ENCODE measurements at regions not wholly inside any gene's neighbourhood (a gene's known extent, or its start where the extent isn't known, plus 50 kb on each side); places are given as distances from the start of the nearest gene placed in this dataset.

DNA sequence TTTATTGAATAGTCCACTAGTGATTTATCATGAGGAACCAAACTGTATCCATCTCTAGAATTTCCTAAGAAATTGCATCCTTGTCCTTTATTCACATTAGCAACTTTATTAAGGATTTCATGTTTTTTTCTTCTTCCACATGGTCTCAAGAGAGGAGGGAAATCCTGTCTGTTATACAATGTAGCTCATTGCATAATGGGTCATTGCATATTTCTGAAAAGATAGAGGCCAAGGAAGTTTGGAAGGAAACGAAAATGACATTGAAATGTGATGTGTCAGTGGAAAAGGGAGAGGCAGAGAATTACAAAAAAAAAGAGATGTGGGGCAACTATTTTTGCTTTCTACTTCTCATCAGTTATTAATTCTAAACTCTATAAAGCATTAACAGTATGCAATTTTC is 353.1 kb downstream of the METTL15 start:
- no peak for TF ChIP-seq ZFX (IDR thresholded peaks at IDR 0.05)
- no peak for TF ChIP-seq RAD21 (IDR thresholded peaks at IDR 0.05; ENCODE audit: low read depth)
- no peak for TF ChIP-seq SIN3A (IDR thresholded peaks at IDR 0.05; ENCODE audit: low read depth)
- TF ChIP-seq POLR2A (IDR thresholded peaks at IDR 0.05; ENCODE audit: borderline replicate concordance, extremely low read depth, insufficient read depth, insufficient read length): no peak
